GM21576 (cell line): ENCODE measurements at regions not wholly inside any gene's neighbourhood (a gene's known extent, or its start where the extent isn't known, plus 50 kb on each side); places are given as distances from the start of the nearest gene placed in this dataset.
"Not testable (repeated sequence)": the region's sequence is repeated elsewhere in the genome, so short reads cannot be mapped to it uniquely, and the experiment has no call there.

Experiments
- ATAC-seq: cut with Tn5 transposase; IDR thresholded peaks from one replicate; pipeline ENCODE4 v1.9.1; 2021; ENCODE audit warnings: mild to moderate bottlenecking, moderate library complexity; ENCODE audit not compliant: unreplicated experiment

DNA sequence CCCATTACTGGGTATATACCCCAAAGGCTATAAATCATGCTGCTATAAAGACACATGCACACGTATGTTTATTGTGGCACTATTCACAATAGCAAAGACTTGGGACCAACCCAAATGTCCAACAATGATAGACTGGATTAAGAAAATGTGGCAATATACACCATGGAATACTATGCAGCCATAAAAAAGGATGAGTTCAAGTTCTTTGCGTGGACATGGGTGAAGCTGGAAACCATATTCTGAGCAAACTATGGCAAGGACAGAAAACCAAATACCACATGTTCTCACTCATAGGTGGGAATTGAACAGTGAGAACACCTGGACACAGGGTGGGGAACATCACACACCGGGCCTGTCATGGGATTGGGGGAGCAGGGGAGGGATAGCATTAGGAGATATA lies 54.4 kb upstream of the MUCL1 start:
- ATAC-seq, result not testable (repeated sequence)

DNA sequence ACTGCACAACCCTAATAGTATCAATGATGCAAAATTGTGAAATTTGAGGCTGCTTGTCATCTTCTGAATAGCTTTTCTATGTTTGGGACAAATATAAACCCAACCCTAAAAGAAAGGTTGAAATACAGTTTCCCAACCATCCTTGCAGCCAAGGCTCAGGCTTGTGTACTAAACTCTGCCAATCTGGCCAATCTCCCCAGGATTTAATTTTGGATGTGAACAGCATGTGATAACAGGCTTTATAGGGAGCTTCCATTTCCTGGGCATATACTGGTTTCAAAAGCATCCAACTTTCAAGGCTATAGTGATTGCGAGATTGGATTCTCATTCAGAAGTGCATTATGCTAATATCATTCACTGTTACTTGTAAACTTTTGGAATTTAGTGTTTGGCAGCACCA lies 55.7 kb upstream of the MUCL1 start:
- ATAC-seq, result no peak

DNA sequence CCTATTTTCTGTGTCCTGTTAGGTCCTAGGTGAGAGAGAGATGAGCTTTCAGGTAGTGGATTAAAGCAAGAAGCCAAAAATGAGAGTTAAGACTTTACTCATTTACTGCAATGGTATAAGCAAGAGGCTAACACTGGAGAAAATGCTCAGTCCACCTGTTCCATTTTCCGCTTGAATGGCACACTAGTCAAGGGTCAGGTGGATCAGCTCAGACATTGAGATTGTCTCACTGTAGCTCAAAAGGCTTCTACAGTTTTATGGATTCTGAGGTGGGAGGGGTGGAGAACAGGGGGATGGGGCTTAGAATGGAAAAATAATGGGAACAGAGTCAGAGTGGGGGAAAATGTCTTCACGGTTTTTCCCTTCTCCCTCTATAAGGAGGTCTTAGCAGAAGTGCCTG lies 57.3 kb upstream of the MUCL1 start:
- no peak for ATAC-seq

DNA sequence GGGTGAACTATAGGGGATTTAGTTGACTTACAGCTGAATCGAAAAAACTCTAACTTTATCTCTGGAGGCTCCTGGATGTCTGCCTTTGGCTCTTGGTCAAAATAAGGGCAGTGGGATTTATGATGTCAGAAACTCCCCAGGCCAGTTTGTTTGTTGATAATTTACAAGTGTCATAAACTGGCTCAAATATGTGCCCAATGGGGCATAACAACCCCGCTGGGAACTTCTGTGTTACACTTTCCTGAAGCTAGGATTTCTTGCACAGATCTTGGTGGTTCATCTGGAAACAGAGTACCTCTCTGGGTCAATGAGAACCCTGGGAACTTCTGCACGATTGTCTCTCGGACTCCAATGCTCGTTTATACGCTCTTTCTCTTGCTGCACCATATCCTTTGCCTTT lies 58.7 kb upstream of the MUCL1 start:
- ATAC-seq, result no peak

DNA sequence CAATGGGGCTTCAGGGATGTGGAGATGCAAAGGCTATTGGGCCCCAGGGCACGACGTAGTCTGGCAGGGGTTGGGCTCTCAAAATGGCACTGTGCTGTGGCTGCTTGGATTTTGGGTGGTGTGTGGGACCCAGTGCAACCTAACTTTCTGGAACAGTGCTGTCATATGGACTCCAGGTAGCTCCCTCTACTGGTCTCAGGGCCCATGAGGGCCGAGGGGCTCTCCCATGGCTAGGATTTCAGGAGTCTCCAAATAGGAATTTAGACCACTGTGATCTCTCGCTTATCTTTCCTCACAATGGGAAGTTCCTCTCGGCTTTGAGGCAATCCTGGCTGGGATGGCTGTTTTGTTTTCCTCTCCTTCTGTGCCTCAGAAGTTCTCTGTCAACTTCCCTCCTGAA lies 68.2 kb upstream of the MUCL1 start:
- no peak for ATAC-seq

DNA sequence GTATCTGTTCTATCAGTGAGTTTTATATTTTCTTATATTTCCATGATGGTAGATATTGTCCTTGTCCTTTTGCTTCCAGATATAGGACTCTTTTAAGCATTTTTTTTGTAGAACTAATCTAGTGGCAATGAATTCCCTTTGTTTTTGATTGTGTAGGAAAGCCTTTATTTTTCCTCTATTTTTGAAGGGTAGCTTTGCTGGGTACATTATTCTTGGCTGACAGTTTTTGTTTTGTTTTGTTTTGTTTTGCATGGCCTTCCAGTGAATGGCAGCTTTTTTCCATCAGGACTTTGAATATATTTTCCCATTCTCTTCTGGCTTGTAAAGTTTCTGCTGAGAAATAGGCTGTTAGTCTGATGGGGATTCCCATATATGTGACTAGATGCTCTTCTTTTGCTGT lies 70.2 kb upstream of the MUCL1 start:
- ATAC-seq, result no peak

DNA sequence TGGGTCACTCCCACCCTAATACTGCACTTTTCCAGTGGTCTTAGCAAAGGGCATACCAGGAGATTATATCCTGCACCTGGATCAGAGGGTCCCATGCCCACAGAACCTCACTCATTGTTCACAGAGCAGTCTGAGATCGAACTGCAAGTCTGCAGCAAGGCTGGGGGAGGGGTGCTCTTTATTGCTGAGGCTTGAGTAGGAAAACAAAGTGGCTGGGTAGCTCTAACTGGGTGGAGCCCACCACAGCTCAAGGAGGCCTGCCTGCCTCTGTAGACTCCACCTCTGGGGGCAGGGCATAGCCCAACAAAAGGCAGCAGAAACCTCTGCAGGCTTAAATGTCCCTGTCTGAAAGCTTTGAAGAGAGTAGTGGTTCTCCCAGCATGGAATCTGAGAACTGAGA lies 77.3 kb upstream of the MUCL1 start:
- not testable (repeated sequence) for ATAC-seq

DNA sequence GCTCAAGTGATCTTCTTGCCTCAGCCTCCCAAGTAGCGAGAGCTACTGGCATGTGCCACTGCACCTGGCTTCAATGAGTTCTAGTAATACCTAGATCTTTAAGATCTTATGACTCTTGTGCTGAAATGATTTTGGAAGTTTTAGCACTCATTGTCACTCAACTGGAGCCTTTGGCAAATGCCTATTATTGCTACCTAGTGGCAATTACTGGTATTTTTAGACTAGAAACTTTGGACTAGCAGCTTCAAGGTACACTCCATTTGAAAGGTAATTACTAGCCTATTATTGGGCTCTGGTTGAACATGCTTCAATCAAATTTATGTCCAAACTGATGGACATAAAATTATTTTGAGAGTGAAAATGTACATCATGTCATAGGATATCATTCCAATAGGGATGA lies 80.7 kb upstream of the MUCL1 start:
- no peak for ATAC-seq

DNA sequence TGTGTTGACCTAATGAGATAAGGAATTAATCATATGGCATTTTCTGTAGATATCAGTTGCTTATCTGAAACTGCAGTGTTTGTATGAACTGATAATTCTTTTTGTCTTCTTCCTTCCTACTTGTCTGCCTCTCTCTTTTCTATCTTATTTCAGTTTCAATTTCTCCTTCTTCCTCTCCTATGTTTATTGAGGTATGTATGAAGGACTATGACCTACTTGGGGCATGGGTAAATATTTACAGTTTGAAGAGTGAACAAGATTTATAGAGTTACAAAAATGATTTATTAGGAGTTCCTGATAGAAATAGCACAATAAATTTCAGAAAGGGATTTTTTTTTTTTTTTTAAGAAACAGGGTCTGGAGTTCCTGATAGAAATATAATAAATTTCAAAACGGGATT lies 88.7 kb upstream of the MUCL1 start:
- ATAC-seq, result no peak

DNA sequence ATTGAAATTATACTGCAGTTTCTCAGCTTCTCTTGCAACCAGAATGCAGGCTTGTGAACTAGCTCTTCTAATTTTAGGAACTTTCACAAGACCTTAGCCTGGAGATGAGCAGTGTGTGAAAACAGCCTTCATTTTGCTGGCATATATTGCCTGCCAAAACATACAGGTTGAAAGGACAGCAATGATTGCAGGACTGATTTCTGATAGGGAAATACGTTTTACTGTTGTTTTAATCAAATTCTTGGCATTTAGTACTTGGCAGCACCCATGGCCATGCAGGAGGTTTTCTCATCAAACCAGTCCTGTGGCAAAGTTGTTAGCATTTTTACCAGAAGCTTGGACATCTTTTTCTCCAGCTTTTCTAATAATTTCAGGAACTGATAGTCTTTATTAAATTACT lies 91.9 kb upstream of the MUCL1 start:
- no peak for ATAC-seq

DNA sequence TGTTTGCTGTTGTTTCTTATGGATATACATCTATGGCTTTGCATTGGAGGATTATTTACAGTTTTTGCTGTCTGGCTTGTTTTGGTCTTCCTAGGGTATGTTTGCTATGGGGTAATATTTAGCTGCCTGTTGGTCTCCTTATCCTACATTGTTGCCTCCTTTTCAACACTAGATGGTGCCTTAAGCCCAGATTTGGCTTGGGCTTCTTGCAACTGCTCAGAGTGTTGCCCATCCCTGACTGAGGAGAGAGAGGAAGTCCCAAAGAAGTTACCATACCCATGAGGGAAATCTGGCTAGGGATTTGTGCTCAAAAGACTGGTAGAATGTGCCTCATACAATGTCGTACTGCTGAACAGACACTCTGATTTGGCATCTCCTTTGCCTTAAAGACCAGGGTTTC lies 94.6 kb upstream of the MUCL1 start:
- no peak for ATAC-seq

DNA sequence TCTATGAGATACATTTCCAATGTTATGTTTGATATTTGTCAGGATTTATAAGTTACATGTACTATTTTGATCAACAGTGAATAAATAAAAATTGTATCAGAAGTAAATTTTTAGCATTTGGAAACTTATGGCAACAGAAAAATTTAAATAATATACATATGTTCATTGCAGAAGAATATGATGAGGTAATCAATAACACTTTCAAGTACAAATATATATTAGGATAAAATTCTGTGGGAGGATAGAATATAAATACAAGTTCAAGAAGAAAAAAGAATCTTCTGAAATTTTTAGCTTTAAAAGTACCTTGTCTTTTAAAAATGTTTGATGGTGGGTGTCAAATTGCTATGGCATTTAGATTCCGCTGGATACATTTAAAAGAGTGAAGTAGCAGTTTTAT lies 102.8 kb upstream of the MUCL1 start:
- ATAC-seq, result no peak

DNA sequence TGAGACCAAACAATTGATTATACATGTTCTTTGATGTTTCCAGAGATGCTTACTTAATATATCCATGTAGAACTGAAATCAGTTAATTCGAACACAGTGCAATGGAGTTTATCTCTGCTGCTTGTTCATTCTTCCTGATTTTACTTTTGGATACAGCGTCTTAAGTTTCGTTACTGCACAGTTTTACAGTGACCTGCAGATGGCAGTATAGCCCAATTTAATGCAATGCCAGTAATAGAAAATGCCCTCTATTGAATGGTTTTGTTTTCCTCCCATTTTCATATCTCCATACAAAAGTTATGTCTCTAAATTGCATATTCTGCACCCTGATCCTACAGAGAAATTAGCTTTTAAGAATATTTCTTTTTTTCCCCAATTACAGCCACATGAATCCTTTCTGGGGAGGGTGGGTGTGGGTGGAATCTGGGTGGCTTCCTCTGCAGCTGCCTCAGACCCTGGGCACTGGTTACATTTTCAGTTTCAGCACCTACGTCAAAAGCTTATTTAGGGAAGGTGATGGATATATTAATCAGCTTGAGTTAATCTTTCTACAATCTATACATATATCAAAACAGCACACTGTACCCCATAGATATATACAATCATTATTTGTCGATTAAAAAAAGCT lies 101.1 kb upstream of the DCD start:
- ATAC-seq, result no peak

DNA sequence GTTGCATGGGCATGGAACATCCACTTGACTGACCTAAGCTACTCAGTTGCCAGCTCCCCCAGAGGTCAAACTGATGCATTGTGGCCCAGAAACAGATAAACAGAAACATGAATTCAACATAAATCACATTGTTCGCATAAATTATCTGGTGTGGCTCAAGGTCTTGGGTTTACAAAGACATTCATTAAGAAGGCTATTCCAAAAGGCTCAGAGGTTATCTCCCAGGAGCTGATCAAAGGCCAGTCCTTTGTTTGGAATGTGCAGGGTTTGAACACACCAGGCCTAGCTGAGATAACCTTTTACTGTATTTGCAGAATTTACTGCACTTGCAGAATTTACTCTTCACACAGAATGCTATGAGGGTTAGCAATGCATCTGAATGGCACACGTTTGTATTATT lies 96.4 kb upstream of the DCD start:
- no peak for ATAC-seq

DNA sequence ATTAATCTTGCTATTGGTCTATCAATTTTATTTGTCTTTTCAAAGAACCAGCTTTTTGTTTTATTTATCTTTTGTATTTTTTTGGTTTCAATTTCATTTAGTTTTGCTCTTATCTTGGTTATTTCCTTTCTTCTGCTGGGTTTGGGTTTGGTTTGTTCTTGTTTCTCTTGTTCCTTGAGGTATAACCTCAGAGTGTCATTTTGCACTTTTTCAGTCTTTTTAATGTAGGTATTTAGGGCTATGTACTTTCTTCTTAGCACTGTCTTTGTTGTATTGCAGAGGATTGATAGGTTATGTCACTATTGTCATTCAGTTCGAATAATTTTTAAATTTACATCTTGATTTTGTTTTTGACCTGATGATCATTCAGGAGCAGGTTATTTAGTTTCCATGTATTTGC lies 92.7 kb upstream of the DCD start:
- ATAC-seq, result no peak

DNA sequence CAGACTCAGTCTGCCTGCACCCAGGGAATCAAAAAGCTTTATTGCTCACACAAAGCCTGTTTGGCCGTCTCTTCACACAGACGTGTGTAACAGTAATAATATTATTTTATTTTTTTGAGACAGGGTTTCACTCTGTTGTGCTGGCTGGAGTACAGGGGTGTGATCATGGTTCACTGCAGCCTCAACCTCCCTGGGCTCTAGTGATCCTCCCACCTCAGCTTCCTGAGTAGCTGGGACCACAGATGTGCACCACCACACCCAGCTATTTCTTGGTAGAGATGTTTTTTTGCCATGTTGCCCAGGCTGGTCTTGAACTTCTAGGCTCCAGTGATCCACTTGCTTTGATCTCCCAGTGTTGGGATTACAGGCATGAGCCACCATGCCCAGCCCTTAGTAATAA lies 88.4 kb upstream of the DCD start:
- ATAC-seq, result no peak

DNA sequence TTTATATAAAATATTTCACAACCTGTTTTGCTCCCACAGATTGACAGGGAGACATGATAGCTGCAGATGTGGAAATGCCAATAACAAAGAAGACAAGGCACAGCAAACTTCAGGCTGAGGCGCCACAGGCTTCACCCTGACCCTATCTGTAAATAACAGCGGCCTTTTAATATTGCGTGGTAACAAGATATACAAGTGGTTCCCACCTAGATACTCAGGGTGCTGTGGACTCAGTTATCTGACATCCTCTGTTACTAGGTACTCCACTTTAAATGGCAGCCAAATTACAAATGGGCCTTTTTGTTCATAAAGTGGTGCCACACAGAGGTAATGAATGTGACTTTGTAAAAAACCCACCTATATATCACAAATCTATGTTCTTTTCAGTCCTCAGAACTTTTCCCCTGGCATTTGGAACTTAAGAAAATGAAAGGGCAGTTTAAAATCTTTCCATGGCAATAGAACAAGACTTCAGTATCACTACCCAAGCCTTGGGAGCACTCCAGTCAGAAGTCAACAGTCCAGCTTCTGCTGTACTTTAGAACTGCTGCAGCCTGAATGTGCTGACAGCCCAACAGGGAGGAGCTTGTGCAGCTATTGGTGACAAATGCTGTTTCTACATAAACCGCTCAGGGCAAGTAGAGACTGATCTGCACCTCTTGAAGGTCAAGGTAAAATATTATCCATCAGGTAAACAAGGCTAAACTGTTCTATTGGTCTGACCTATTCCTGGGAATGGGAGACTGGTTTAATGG lies 86.2 kb upstream of the DCD start:
- ATAC-seq, result no peak

DNA sequence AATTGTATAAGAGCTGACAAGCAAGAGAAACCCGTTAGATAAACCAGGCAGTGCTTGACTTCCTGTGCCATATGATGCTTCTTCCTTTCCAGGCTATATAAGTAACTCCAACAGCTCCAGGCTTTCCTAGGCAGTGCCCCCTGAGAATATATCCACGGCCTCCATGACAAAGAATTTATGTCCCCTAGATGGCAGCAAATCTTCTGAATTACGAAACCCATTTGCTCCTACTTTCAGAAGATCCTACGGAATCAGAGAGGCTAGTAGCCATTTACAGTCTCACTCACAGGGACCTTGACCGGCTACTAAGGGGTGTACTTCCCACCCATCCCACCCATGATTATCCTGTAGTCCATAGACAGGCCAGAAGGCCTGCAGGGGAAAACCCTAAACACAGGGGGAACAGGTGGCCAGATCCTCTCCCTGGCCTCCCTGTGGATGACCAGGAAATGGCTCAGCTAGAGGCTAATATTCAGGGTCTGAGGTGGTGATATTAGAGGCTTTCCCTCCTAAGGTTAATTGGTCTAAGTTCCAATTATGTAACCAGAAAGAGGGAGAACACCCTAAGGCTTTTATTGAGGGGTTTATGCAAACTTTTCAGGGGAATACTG lies 77.2 kb upstream of the DCD start:
- ATAC-seq, result no peak

DNA sequence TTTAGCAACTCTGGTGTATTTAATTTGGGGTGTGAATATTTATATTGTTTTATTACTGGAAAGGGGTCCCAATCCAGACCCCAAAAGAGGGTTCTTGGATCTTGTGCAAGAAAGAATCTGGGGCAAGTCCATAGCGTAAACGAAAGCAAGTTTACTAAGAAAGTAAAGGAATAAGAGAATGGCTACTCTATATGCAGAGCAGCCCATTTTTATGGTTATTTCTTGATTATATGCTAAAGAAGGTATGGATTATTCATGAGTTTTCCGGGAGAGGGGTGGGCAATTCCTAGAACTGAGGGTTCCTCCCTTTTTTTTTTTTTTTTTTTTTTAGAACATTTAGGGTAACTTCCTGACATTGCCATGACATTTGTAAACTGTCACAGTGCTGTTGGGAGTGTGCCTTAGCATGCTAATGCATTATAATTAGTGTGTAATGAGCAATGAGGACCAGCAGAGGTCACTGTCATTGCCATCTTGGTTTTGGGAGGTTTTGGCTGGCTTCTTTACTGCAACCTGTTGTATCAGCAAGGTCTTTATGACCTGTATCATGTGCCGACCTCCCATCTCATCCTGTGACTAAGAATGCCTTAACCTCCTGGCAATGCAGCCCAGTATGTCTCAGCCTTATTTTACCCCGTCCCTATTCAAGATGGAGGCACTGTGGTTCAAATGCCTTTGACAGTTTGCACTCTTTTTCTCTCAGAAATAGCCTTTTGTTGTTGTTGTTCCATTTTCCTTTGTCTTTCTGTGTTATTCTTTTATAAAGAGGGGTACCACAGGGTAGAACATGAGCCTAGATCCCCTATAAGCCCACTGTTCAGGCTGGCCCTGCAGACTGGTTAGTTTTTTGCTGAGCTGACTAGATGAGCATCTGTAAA lies 75.5 kb upstream of the DCD start:
- no peak for ATAC-seq

DNA sequence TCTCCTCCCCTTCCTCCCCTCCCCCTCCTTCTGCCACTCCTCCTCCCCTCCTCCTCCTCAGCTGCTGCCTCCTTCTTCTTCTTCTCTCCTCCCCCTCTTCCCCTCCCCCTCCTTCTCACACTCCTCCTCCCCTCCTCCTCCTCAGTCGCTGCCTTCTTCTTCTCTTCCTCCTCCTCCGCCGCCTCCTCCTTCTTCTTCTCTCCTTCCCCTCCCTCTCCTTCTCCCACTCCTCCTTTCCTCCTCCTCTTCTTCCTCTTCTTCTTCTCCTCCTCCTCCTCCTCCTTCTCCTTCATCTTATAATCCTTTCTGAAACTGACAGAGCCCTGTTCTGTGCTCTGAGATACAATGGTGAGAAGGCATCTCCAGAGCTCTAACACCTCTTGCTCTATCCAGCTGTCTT lies 73.1 kb upstream of the DCD start:
- ATAC-seq, result no peak

DNA sequence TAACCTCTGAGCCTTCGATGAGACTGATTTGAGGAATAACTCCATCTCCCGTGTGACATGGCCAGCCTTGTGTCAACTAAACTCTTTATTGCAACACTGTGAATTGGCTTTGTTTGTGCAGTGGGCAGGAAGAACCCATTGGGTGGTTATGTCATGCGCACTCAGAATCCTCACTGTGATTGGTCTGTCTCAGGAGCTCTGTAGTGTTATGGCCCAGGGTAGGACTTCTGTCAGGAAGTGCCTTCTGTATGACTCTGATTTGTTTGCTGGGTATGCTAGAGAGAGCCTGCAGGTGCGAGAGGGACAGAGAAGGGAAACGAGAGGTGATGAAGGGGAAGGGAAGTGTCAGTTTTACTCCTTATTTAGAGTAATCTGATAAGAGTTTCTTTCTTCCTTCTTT lies 71.5 kb upstream of the DCD start:
- ATAC-seq, result no peak

DNA sequence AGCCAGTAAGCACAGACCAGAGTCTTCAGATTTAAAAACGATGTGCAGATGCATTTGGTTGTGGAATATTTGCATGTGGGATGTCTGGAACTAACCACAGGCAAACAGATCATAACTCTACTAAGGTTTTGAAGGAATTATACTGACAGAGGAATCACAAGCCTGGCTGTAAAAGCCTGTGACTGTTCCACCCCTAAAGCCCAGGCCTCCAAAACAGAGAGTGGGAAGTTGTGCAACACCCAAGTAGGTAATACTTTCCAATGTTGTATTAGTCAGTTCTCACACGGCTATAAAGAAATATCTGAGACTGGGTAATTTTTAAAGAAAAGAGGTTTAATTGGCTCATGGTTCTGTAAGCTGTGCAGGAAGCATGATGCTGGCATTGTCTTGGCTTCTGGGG lies 68.1 kb upstream of the DCD start:
- no peak for ATAC-seq
